ENCODE measurements at regions not wholly inside any gene's neighbourhood (a gene's known extent, or its start where the extent isn't known, plus 50 kb on each side); places are given as distances from the start of the nearest gene placed in this dataset.
"Not testable (repeated sequence)": the region's sequence is repeated elsewhere in the genome, so short reads cannot be mapped to it uniquely, and the experiment has no call there.

DNA sequence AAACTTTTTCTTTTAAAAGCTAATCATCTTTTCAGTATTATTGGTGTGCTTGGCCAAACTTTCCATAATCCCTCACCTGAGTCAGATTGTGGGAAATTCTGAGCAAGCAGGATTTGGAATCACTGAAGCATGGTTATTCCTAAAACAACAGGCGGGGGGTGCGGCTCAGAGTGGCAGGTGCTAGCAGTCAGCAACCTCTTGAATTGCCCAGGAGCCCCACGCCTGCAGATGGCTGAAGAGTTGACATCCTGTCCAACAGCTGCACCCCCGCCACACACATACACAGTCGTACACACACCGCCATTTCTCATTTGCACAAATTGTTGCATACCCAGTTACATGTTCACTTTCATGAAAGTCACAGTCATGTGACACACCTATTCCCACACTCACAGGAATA is 96.6 kb downstream of the LHX2 start:
- Histone ChIP-seq H3K9me3 (ENCODE audit: control insufficient read depth in 2 of 2, low read length in 2 of 2) (no peaks in the 10 kb centered on the region), H3K36me3 (ENCODE audit: control insufficient read depth in 2 of 2, insufficient read depth in 2 of 2, low read length in 2 of 2) (no peaks in the 10 kb centered on the region), H3K4me3 (ENCODE audit: low read length in 2 of 2) (no peak overlapping the region), H3K9ac (ENCODE audit: low read length in 2 of 2) (no peak overlapping the region), H3K27me3 (ENCODE audit: control insufficient read depth in 1 of 2, insufficient read depth in 2 of 2, low read length in 2 of 2) (peaks cover 5 to 11% of the 10 kb centered on the region in 2 donors), H3K27ac (ENCODE audit: low read length) (no peak overlapping the region), H3K4me1 (ENCODE audit: control insufficient read depth, insufficient read depth, low read length) (no peaks in the 10 kb centered on the region)

DNA sequence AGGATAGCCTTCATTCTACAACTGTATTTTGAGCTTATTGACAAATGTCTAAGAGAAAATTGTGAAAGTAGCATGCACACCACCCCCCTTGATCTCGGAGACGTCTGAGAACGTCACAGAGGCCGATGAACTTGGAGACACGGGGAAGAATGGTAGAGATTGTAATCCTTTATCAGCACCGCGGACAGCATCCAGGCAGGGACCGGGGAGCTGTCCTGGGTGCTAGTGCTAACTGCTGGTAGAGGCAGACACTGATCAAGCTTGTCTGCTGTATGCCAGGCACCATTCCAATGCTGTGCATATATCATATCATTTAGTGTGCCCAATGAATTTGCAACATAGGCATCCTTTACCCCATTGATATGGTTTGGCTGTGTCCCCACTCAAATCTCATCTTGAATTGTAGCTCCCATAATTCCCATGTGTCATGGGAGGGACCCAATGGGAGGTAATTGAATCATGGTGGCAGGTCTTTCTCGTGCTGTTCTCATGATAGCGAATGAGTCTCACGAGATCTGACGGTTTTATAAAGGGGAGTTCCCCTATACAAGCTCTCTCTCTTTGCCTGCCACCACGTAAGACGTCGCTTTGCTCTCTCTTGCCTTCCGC is 98.8 kb downstream of the LHX2 start:
- no peaks in the 10 kb centered on the region for H3K36me3 ChIP-seq (ENCODE audit: control insufficient read depth in 2 of 2, insufficient read depth in 2 of 2, low read length in 2 of 2)
- H3K27ac ChIP-seq (ENCODE audit: low read length): no peak overlapping the region
- H3K4me1 ChIP-seq (ENCODE audit: control insufficient read depth, insufficient read depth, low read length): no peaks in the 10 kb centered on the region
- peaks cover 5 to 10% of the 10 kb centered on the region in 2 donors for H3K27me3 ChIP-seq (ENCODE audit: control insufficient read depth in 1 of 2, insufficient read depth in 2 of 2, low read length in 2 of 2)
- H3K9ac ChIP-seq (ENCODE audit: low read length in 2 of 2): no peak overlapping the region
- no peak overlapping the region for H3K4me3 ChIP-seq (ENCODE audit: low read length in 2 of 2)
- H3K9me3 ChIP-seq (ENCODE audit: control insufficient read depth in 2 of 2, low read length in 2 of 2): no peaks in the 10 kb centered on the region

DNA sequence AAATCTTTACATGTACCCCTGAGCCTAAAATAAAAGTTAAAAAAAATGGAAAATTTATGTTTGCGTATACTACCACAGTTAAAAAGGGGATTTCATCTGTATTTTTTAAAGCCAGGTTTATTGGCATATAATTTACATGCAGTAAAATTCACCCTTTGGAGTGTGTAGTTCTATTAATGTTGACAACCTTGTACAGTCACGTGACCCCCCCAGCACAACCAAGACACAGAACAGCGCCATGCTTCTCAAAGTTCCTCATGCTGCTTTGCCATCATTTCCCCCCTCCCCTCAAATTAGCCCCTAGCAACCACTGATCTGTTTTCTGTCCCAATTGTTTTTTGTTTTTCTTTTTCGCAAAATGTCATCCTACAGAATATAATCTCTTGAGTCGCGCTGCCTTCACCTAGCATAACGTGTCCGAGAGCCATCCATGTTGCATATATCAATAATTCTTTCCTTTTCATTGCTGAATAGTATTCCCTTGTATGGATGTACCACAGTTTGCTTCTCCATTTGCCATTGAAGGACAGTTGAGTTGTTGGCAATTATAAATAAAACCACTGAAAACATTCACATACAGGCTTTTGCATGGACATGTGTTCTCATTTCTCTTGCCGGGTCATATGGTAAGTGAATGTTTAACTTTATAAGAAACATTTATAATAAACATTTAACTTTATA is 105.3 kb downstream of the LHX2 start:
- peaks cover 4 to 10% of the 10 kb centered on the region in 2 donors for H3K9me3 ChIP-seq (ENCODE audit: control insufficient read depth in 2 of 2, low read length in 2 of 2)
- H3K36me3 ChIP-seq (ENCODE audit: control insufficient read depth in 2 of 2, insufficient read depth in 2 of 2, low read length in 2 of 2): no peaks in the 10 kb centered on the region
- H3K4me1 ChIP-seq (ENCODE audit: control insufficient read depth, insufficient read depth, low read length): no peaks in the 10 kb centered on the region
- no peak overlapping the region for H3K4me3 ChIP-seq (ENCODE audit: low read length in 2 of 2)
- no peak overlapping the region for H3K27ac ChIP-seq (ENCODE audit: low read length)
- H3K27me3 ChIP-seq (ENCODE audit: control insufficient read depth in 1 of 2, insufficient read depth in 2 of 2, low read length in 2 of 2): peaks cover 2 to 3% of the 10 kb centered on the region in 2 donors
- H3K9ac ChIP-seq (ENCODE audit: low read length in 2 of 2): no peak overlapping the region

DNA sequence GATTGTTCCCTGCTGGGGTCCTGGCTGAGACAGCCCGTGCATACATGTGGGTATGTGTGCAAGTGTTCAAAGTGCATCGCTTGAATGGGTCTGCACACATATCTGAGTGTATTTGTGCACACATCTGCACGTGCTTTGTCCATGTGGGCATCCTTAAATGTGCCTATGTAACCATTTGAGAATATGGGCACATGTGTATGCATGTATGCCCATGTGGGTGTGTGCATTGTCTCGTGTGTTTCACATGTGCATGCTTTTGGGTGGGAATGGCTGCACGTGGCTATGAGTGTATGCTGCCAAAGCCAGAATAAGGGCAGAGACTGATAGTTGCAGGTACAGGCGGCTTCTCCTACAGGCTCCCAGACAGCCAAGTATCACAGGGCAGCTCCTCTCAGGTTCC is 107.3 kb downstream of the LHX2 start:
- H3K9ac ChIP-seq (ENCODE audit: low read length in 2 of 2): no peak overlapping the region

DNA sequence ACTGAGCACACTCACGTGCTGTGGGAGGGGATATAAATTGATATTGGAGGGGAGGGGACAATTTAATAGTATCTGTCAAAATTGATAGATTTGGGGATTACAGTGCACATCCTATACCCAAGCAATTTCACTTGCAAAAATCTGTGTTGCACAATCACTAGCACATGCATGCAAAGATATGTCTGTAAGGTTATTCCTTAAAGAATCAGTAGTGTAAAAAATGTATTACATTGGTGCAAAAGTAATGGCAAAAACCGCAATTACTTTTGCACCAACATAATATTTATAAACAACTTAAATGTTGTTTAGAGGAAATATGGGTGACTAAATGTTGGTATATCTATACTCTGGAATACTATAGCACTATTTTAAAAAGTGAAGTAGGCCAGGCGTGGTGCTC is 108.7 kb downstream of the LHX2 start:
- H3K27ac ChIP-seq (ENCODE audit: low read length): no peak overlapping the region
- H3K9me3 ChIP-seq (ENCODE audit: control insufficient read depth in 2 of 2, low read length in 2 of 2): peaks cover 4 to 18% of the 10 kb centered on the region in 2 donors
- no peak overlapping the region for H3K9ac ChIP-seq (ENCODE audit: low read length in 2 of 2)

More for the DNA sequence above, 107.3 kb downstream of the LHX2 start:
- H3K36me3 ChIP-seq (ENCODE audit: control insufficient read depth in 2 of 2, insufficient read depth in 2 of 2, low read length in 2 of 2): no peaks in the 10 kb centered on the region
- H3K4me1 ChIP-seq (ENCODE audit: control insufficient read depth, insufficient read depth, low read length): no peaks in the 10 kb centered on the region
- H3K9me3 ChIP-seq (ENCODE audit: control insufficient read depth in 2 of 2, low read length in 2 of 2): peaks cover 4 to 18% of the 10 kb centered on the region in 2 donors
- H3K4me3 ChIP-seq (ENCODE audit: low read length in 2 of 2): no peak overlapping the region
- no peak overlapping the region for H3K27ac ChIP-seq (ENCODE audit: low read length)
- peaks cover 0 to 3% of the 10 kb centered on the region in 2 donors for H3K27me3 ChIP-seq (ENCODE audit: control insufficient read depth in 1 of 2, insufficient read depth in 2 of 2, low read length in 2 of 2)

DNA sequence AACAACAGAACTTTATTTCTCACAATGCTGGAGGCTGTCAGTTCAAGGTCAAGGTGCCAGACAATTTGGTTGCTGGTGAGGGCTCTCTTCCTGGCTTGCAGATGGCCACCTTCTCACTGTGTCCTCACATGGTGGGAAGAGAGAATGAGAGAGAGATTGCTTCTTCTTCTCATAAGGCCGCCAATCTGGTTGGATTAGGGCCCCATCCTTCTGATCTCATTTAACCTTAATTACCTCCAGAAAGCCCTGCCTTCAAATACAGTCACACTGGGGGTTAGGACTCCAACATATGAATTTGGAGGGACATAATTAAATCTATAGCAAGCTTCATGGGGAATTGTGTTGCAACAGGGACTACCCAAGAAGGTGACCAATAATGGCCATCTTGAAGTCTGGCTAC is 110.2 kb downstream of the LHX2 start:
- Histone ChIP-seq H3K36me3 (ENCODE audit: control insufficient read depth in 2 of 2, insufficient read depth in 2 of 2, low read length in 2 of 2) (no peaks in the 10 kb centered on the region), H3K9me3 (ENCODE audit: control insufficient read depth in 2 of 2, low read length in 2 of 2) (peaks cover 3 to 16% of the 10 kb centered on the region in 2 donors), H3K4me1 (ENCODE audit: control insufficient read depth, insufficient read depth, low read length) (peaks cover 3% of the 10 kb centered on the region), H3K4me3 (ENCODE audit: low read length in 2 of 2) (no peak overlapping the region), H3K9ac (ENCODE audit: low read length in 2 of 2) (no peak overlapping the region), H3K27ac (ENCODE audit: low read length) (no peak overlapping the region), H3K27me3 (ENCODE audit: control insufficient read depth in 1 of 2, insufficient read depth in 2 of 2, low read length in 2 of 2) (peaks cover 15 to 16% of the 10 kb centered on the region in 2 donors)

More for the DNA sequence above, 108.7 kb downstream of the LHX2 start:
- Histone ChIP-seq H3K36me3 (ENCODE audit: control insufficient read depth in 2 of 2, insufficient read depth in 2 of 2, low read length in 2 of 2) (no peaks in the 10 kb centered on the region), H3K4me1 (ENCODE audit: control insufficient read depth, insufficient read depth, low read length) (peaks cover under 1% of the 10 kb centered on the region), H3K4me3 (ENCODE audit: low read length in 2 of 2) (no peak overlapping the region), H3K27me3 (ENCODE audit: control insufficient read depth in 1 of 2, insufficient read depth in 2 of 2, low read length in 2 of 2) (peaks cover 8 to 9% of the 10 kb centered on the region in 2 donors)

DNA sequence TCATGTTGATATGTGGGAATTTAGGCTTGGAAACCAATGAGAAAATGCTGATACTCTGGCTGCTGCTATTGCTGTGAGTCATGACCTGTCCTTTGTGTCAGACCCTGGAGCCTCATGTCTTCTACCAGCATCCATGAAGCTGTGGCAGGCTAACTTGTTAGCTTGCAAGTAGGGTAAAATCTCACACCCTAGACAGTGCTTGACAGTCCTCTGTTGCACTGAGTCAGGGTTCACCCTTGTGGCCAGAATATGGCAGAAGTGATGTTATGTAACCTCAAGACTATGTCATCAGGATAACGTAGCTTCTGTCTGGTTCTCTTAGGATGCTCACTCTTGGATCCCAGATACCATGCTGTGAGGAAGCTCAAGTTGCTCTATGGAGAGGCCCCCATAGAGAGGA is 110.8 kb downstream of the LHX2 start:
- Histone ChIP-seq H3K4me1 (ENCODE audit: control insufficient read depth, insufficient read depth, low read length) (peaks cover 3% of the 10 kb centered on the region), H3K27ac (ENCODE audit: low read length) (no peak overlapping the region), H3K36me3 (ENCODE audit: control insufficient read depth in 2 of 2, insufficient read depth in 2 of 2, low read length in 2 of 2) (no peaks in the 10 kb centered on the region), H3K9me3 (ENCODE audit: control insufficient read depth in 2 of 2, low read length in 2 of 2) (peaks cover 0 to 13% of the 10 kb centered on the region in 2 donors), H3K4me3 (ENCODE audit: low read length in 2 of 2) (no peak overlapping the region), H3K9ac (ENCODE audit: low read length in 2 of 2) (no peak overlapping the region), H3K27me3 (ENCODE audit: control insufficient read depth in 1 of 2, insufficient read depth in 2 of 2, low read length in 2 of 2) (peaks cover 15 to 17% of the 10 kb centered on the region in 2 donors)

DNA sequence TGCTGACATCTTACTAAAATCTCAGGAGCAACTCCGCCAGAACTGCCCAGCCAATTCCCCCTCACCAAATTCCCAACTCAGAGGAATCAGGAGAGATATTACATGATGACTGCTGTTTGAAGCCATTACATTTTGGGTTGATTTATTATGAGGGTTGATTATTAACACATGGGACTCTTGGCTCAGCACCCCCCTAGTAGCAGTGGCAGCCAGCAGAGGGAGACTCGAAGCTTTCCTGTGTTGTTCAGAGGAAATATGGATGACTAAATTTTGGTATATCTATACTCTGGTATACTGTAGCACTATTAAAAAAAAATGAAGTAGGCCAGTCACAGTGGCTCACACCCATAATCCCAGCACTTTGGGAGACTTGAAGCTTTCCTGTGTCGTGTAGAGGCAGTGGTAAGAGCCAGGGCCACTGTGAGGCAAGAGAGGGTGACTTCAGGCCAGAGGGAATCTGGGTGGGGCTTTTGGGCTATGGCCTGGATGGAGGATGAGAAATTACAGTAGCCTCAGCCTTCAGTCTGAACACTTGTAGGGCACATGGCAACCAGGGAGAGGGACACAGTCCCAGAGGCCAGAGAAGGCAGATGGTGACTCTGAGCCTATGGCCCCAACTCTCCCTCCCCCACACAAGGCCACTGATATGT is 111.4 kb downstream of the LHX2 start:
- Histone ChIP-seq H3K4me3 (ENCODE audit: low read length in 2 of 2) (no peak overlapping the region), H3K9ac (ENCODE audit: low read length in 2 of 2) (no peak overlapping the region), H3K4me1 (ENCODE audit: control insufficient read depth, insufficient read depth, low read length) (peaks cover 3% of the 10 kb centered on the region), H3K27me3 (ENCODE audit: control insufficient read depth in 1 of 2, insufficient read depth in 2 of 2, low read length in 2 of 2) (peaks cover 15 to 17% of the 10 kb centered on the region in 2 donors), H3K27ac (ENCODE audit: low read length) (no peak overlapping the region), H3K9me3 (ENCODE audit: control insufficient read depth in 2 of 2, low read length in 2 of 2) (peaks cover 0 to 13% of the 10 kb centered on the region in 2 donors), H3K36me3 (ENCODE audit: control insufficient read depth in 2 of 2, insufficient read depth in 2 of 2, low read length in 2 of 2) (no peaks in the 10 kb centered on the region)

DNA sequence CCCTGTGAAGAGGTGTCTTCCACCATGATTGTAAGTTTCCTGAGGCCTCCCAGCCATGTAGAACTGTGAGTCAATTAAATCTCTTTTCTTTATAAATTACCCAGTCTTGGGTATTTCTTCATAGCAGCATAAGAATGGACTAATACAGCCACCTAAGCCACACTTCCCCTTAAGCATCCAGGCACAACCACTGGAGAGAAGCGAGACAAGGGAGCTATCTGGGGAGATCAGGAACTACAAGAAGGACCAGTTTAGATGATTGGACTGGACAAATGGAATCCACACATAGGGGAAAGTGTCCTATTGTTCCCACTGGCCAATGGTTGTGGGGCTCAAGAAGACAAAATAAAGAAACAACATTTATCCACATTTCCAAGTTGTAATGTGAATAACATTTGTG is 112.1 kb downstream of the LHX2 start:
- H3K27me3 ChIP-seq (ENCODE audit: control insufficient read depth in 1 of 2, insufficient read depth in 2 of 2, low read length in 2 of 2): peaks cover 15 to 17% of the 10 kb centered on the region in 2 donors
- not testable (repeated sequence) for H3K4me1 ChIP-seq (ENCODE audit: control insufficient read depth, insufficient read depth, low read length); H3K4me3 ChIP-seq (ENCODE audit: low read length in 2 of 2); H3K9ac ChIP-seq (ENCODE audit: low read length in 2 of 2); H3K27ac ChIP-seq (ENCODE audit: low read length); H3K36me3 ChIP-seq (ENCODE audit: control insufficient read depth in 2 of 2, insufficient read depth in 2 of 2, low read length in 2 of 2)
- H3K9me3 ChIP-seq (ENCODE audit: control insufficient read depth in 2 of 2, low read length in 2 of 2): peaks cover 0 to 13% of the 10 kb centered on the region in 2 donors

DNA sequence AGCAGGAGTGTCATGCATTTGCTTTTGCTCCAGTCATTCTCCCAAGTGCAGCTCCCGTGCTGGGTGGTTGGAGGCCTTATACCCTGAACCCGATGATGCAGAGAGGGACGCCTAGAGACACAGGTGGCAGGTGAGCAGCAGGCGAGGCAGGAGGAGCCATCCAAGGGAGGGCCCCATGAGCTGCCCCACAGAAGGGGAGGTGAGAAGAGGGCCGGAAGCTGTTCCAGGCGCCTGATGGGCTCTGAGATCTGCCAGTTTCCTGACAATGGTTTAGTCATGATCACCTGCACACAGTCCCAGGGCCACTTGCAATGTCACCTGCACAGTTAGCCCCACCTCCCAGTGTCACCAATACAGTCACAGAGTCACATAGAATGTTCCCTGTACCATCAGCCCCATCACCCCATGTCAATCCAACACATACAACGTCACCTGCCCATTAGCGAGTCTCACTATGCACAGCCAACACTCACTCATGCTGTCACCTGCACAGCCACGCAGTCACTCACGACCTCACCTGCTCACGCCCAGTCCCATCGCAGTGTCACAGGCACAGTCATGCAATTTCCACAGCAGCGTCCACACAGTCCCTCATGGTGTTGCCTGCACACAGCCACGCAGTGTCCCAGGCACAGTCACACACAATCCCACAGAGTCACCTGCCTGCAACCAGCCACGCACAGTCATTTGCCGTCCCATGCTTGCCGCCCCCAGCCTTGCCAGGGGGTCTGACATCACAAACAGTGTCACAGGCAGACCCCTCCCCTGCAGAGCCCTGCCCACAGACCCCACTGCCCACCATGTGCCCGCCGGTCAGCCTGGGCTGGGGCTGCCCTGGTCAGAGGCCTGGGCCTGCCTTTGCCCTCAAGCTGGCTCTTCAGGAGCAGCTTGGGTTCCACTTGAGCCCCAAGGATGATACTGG is 113.4 kb downstream of the LHX2 start:
- Histone ChIP-seq H3K36me3 (ENCODE audit: control insufficient read depth in 2 of 2, insufficient read depth in 2 of 2, low read length in 2 of 2) (no peaks in the 10 kb centered on the region), H3K27me3 (ENCODE audit: control insufficient read depth in 1 of 2, insufficient read depth in 2 of 2, low read length in 2 of 2) (peaks cover 15% of the 10 kb centered on the region in 2 donors), H3K27ac (ENCODE audit: low read length) (no peak overlapping the region), H3K9ac (ENCODE audit: low read length in 2 of 2) (no peak overlapping the region), H3K4me1 (ENCODE audit: control insufficient read depth, insufficient read depth, low read length) (peaks cover 3% of the 10 kb centered on the region), H3K4me3 (ENCODE audit: low read length in 2 of 2) (no peak overlapping the region), H3K9me3 (ENCODE audit: control insufficient read depth in 2 of 2, low read length in 2 of 2) (peaks cover 0 to 13% of the 10 kb centered on the region in 2 donors)
